ENCODE measurements at regions not wholly inside any gene's neighbourhood (a gene's known extent, or its start where the extent isn't known, plus 50 kb on each side); places are given as distances from the start of the nearest gene placed in this dataset.

- in situ Hi-C loops (cut with HindIII; ENCODE audit: low sequenced_read_pairs): loop anchor here (10.0 kb wide), 1 partner anchor 45 kb away; no protein-coding TSS in a partner anchor
- no peak for DNase-seq (ENCODE audit: low read depth)
- no peak for TF ChIP-seq CTCF (IDR thresholded peaks at IDR 0.05; ENCODE audit: low read depth, low read length, missing control alignments)
- H3K4me3 ChIP-seq (ENCODE audit: low read depth, low read length): no peak overlapping the region
These were observed 262.9 kb downstream of the C1D start for GRCh38 chr2:67799886-67800285.

GRCh38 chr2:67802291-67802690 is 260.5 kb downstream of the C1D start:
- no peak for DNase-seq (ENCODE audit: low read depth)
- no peak for TF ChIP-seq CTCF (IDR thresholded peaks at IDR 0.05; ENCODE audit: low read depth, low read length, missing control alignments)
- no peak overlapping the region for H3K4me3 ChIP-seq (ENCODE audit: low read depth, low read length)
- in situ Hi-C loops (cut with HindIII; ENCODE audit: low sequenced_read_pairs): no loop called here

GRCh38 chr2:67802824-67803223 is 260.0 kb downstream of the C1D start:
- in situ Hi-C loops (cut with HindIII; ENCODE audit: low sequenced_read_pairs): no loop called here
- no peak for TF ChIP-seq CTCF (IDR thresholded peaks at IDR 0.05; ENCODE audit: low read depth, low read length, missing control alignments)
- DNase-seq (ENCODE audit: low read depth): no peak
- no peak overlapping the region for H3K4me3 ChIP-seq (ENCODE audit: low read depth, low read length)

GRCh38 chr2:67806816-67807215 is 256.0 kb downstream of the C1D start:
- H3K4me3 ChIP-seq (ENCODE audit: low read depth, low read length): no peak overlapping the region
- in situ Hi-C loops (cut with HindIII; ENCODE audit: low sequenced_read_pairs): no loop called here
- DNase-seq (ENCODE audit: low read depth): no peak
- TF ChIP-seq CTCF (IDR thresholded peaks at IDR 0.05; ENCODE audit: low read depth, low read length, missing control alignments): no peak

GRCh38 chr2:67808112-67808511 is 254.7 kb downstream of the C1D start:
- no peak for DNase-seq (ENCODE audit: low read depth)
- in situ Hi-C loops (cut with HindIII; ENCODE audit: low sequenced_read_pairs): no loop called here
- no peak for TF ChIP-seq CTCF (IDR thresholded peaks at IDR 0.05; ENCODE audit: low read depth, low read length, missing control alignments)
- no peak overlapping the region for H3K4me3 ChIP-seq (ENCODE audit: low read depth, low read length)

GRCh38 chr2:67812682-67813081 is 250.1 kb downstream of the C1D start:
- H3K4me3 ChIP-seq (ENCODE audit: low read depth, low read length): no peak overlapping the region
- in situ Hi-C loops (cut with HindIII; ENCODE audit: low sequenced_read_pairs): no loop called here
- no peak for DNase-seq (ENCODE audit: low read depth)
- no peak for TF ChIP-seq CTCF (IDR thresholded peaks at IDR 0.05; ENCODE audit: low read depth, low read length, missing control alignments)

GRCh38 chr2:67823726-67824125 is 239.1 kb downstream of the C1D start:
- no peak for DNase-seq (ENCODE audit: low read depth)
- H3K4me3 ChIP-seq (ENCODE audit: low read depth, low read length): no peak overlapping the region
- in situ Hi-C loops (cut with HindIII; ENCODE audit: low sequenced_read_pairs): no loop called here
- TF ChIP-seq CTCF (IDR thresholded peaks at IDR 0.05; ENCODE audit: low read depth, low read length, missing control alignments): no peak
